ENCODE measurements at regions not wholly inside any gene's neighbourhood (a gene's known extent, or its start where the extent isn't known, plus 50 kb on each side); places are given as distances from the start of the nearest gene placed in this dataset.

DNA sequence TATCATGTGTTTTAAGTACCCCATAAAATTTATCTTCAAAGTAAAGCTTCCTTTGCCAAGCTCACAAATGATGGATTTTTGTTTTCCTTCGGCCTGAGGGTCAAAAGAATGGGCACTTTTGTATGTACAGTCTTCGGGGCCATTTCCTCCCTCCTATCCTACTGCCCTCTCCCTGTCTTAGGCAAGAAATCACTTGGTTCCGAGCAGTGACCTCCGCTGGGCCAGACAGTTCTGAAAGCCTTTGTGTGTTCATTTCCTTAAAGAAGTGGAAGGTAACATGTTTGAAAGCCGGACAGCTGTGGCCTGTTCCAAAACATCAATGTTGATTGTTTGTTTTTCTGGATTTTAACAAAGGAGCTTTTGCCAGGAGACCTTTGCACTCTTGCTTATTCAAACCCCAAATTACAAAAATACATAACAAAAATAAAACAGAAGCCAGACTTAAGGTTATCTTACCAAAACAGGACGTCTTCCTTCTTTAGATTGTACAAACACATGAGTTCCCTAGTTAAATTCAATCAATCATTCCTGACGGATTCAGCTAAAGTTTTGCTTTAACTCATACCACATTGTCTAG is 110.6 kb upstream of the LIMCH1 start:
- FAIRE-seq, result no peak
- 90% methylated on average over 7 of the region's 7 CpGs; no CpG with 5 or more reads in 1 of the 2 experiments for WGBS, 2 experiments (ENCODE audit: extremely low coverage in 1 of 2, insufficient coverage in 1 of 2, insufficient read length in 1 of 2, insufficient replicate concordance in 2 of 2, low coverage in 1 of 2, low lambda C conversion rate in 2 of 2, missing lambda C conversion rate in 1 of 2)
- TF ChIP-seq, protein P1, sequence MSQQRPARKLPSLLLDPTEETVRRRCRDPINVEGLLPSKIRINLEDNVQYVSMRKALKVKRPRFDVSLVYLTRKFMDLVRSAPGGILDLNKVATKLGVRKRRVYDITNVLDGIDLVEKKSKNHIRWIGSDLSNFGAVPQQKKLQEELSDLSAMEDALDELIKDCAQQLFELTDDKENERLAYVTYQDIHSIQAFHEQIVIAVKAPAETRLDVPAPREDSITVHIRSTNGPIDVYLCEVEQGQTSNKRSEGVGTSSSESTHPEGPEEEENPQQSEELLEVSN (IDR thresholded peaks at IDR 0.05), result no peak
- TF ChIP-seq CBX5 (IDR thresholded peaks at IDR 0.05; ENCODE audit: low read depth, low read length), result no peak
- no peak for TF ChIP-seq RFX5 (IDR thresholded peaks at IDR 0.05; ENCODE audit: borderline replicate concordance, low read depth, low read length)
- no peak for TF ChIP-seq SIX5 (IDR thresholded peaks at IDR 0.05; ENCODE audit: low read depth, low read length)
- TF ChIP-seq, protein P2, sequence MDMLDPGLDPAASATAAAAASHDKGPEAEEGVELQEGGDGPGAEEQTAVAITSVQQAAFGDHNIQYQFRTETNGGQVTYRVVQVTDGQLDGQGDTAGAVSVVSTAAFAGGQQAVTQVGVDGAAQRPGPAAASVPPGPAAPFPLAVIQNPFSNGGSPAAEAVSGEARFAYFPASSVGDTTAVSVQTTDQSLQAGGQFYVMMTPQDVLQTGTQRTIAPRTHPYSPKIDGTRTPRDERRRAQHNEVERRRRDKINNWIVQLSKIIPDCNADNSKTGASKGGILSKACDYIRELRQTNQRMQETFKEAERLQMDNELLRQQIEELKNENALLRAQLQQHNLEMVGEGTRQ (IDR thresholded peaks at IDR 0.05; ENCODE audit: low read length), result no peak
- no peak for TF ChIP-seq PHF8 (conservative IDR thresholded peaks at IDR 0.05; ENCODE audit: low read depth, low read length)
- TF ChIP-seq NANOG (IDR thresholded peaks at IDR 0.05; ENCODE audit: insufficient read depth, low read depth, low read length, poor library complexity, severe bottlenecking), result no peak
- no peak for TF ChIP-seq SIRT6 (IDR thresholded peaks at IDR 0.05; ENCODE audit: low read length)
- no peak for TF ChIP-seq ASH2L (IDR thresholded peaks at IDR 0.05; ENCODE audit: low read length)
- TF ChIP-seq KDM5A (IDR thresholded peaks at IDR 0.05; ENCODE audit: low read length), result no peak
- no peak for TF ChIP-seq EGR1 (IDR thresholded peaks at IDR 0.05; ENCODE audit: borderline replicate concordance, low read depth, low read length)
- no peak for TF ChIP-seq EP300 (IDR thresholded peaks at IDR 0.05; ENCODE audit: borderline replicate concordance in 1 of 2, low read depth in 2 of 2, low read length in 2 of 2)

More for the DNA sequence above, 110.6 kb upstream of the LIMCH1 start:
- H2BK5ac ChIP-seq (ENCODE audit: low read depth, low read length), result no peak overlapping the region
- H2BK20ac ChIP-seq (ENCODE audit: low read length), result no peak overlapping the region
- H3K4ac ChIP-seq (replicated peaks; ENCODE audit: insufficient read length, low read depth, low read length), result no peak overlapping the region
- H2AFZ ChIP-seq (ENCODE audit: low read length), result no peak overlapping the region
- no peak overlapping the region for H3K18ac ChIP-seq (ENCODE audit: extremely low read depth, low read length)
- no peak overlapping the region for H2BK120ac ChIP-seq (replicated peaks; ENCODE audit: low read depth, low read length)
- no peaks in the 10 kb centered on the region for H3K79me2 ChIP-seq (ENCODE audit: control insufficient read depth in 1 of 2, insufficient read depth in 2 of 2, low read length in 2 of 2)
- no peaks in the 10 kb centered on the region for H3K27me3 ChIP-seq (replicated peaks in 1 of 4; ENCODE audit: control insufficient read depth in 3 of 4, extremely low read depth in 1 of 4, insufficient read depth in 3 of 4, low read length in 3 of 4)
- no peaks in the 10 kb centered on the region for H3K79me1 ChIP-seq (ENCODE audit: low read depth, low read length)
- H3K27ac ChIP-seq (ENCODE audit: low read depth, low read length), result no peak overlapping the region
- no peak overlapping the region for H4K5ac ChIP-seq (ENCODE audit: insufficient read length, low read depth, low read length)
- H3K4me1 ChIP-seq (replicated peaks in 1 of 4; ENCODE audit: control insufficient read depth in 3 of 4, insufficient read depth in 4 of 4, low read length in 3 of 4), result peaks cover 0 to 17% (median 4%) of the 10 kb centered on the region in 4 experiments; a peak in 4 of 7 replicates
- no peak overlapping the region for H4K91ac ChIP-seq (replicated peaks; ENCODE audit: insufficient read length, low read length)
- no peak for DNase-seq (ENCODE audit: low read depth in 1 of 2, low spot score in 2 of 2)
- H2BK15ac ChIP-seq (ENCODE audit: low read length), result no peak overlapping the region
- no peak overlapping the region for H3K9ac ChIP-seq (replicated peaks in 1 of 4; ENCODE audit: extremely low read depth in 1 of 4, low read depth in 3 of 4, low read length in 3 of 4)
- H3K23ac ChIP-seq (ENCODE audit: insufficient read length), result no peak overlapping the region
- no peak overlapping the region for H2AK5ac ChIP-seq (ENCODE audit: low read depth, low read length)
- H3K36me3 ChIP-seq (ENCODE audit: control insufficient read depth in 2 of 4, insufficient read depth in 4 of 4, low read length in 3 of 4), result no peaks in the 10 kb centered on the region
- no peak overlapping the region for H3K56ac ChIP-seq (replicated peaks; ENCODE audit: insufficient read length, low read depth, low read length)
- no peak overlapping the region for H3K4me3 ChIP-seq (ENCODE audit: extremely low read depth in 1 of 4, insufficient read depth in 2 of 4, low read depth in 3 of 4, low read length in 4 of 4)
- H3K4me2 ChIP-seq (ENCODE audit: insufficient read depth in 1 of 2, low read depth in 2 of 2, low read length in 2 of 2), result no peak overlapping the region
- no peaks in the 10 kb centered on the region for H3K23me2 ChIP-seq (ENCODE audit: low read depth, low read length)
- H2BK12ac ChIP-seq (ENCODE audit: low read depth, low read length), result no peak overlapping the region
- H4K20me1 ChIP-seq (replicated peaks in 1 of 2; ENCODE audit: control insufficient read depth in 1 of 2, insufficient read depth in 2 of 2, low read length in 2 of 2), result no peaks in the 10 kb centered on the region
- H3K14ac ChIP-seq (ENCODE audit: insufficient read length), result no peak overlapping the region
- no peaks in the 10 kb centered on the region for H3K9me3 ChIP-seq (ENCODE audit: insufficient read depth in 2 of 2, low read depth in 1 of 2, low read length in 1 of 2)
- ChIA-PET POLR2A (ENCODE audit: partially characterized antibody) (no interaction called here), CTCF (ENCODE audit: partially characterized antibody) (interaction anchor here (0.9 kb wide), 2 partner anchors 146 to 193 kb away, joined by 3 to 5 read pairs; no protein-coding TSS in a partner anchor)
- no peak overlapping the region for H4K8ac ChIP-seq (ENCODE audit: extremely low read depth, insufficient read depth, low read length)
